ENCODE measurements at regions not wholly inside any gene's neighbourhood (a gene's known extent, or its start where the extent isn't known, plus 50 kb on each side); places are given as distances from the start of the nearest gene placed in this dataset.

DNA sequence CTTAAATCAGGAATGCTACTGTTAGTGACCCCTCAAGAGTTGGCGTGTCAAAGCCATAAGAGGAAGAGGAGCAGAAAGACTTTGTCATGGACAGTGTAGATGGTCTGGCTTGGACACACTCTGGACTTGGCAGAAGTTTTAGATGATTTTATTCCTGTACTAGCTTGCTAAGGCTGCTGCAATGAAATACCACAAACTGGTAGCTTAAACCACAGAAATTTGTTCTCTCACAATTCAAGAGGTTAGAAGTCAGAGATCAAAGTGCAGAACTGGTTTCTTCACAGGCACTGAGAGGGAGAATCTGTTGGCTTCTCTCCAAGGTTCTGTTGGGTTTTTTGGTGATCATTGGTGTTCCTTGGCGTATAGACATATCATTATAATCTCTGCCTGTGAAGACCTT, 869.8 kb upstream of the B3GALT2 start:
- TF ChIP-seq, protein P1, sequence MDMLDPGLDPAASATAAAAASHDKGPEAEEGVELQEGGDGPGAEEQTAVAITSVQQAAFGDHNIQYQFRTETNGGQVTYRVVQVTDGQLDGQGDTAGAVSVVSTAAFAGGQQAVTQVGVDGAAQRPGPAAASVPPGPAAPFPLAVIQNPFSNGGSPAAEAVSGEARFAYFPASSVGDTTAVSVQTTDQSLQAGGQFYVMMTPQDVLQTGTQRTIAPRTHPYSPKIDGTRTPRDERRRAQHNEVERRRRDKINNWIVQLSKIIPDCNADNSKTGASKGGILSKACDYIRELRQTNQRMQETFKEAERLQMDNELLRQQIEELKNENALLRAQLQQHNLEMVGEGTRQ (IDR thresholded peaks at IDR 0.05; ENCODE audit: borderline replicate concordance, low read depth, low read length): no peak
- TF ChIP-seq JUNB (IDR thresholded peaks at IDR 0.05): no peak
- no peak for TF ChIP-seq TCF12 (IDR thresholded peaks at IDR 0.05; ENCODE audit: low read depth, low read length)
- no peak for TF ChIP-seq YBX1 (IDR thresholded peaks at IDR 0.05)
- TF ChIP-seq CTCF (IDR thresholded peaks at IDR 0.05 in 2 of 3, conservative IDR thresholded peaks at IDR 0.05 in 1 of 3; ENCODE audit: control insufficient read depth in 2 of 3, extremely low read depth in 1 of 3, insufficient read depth in 1 of 3, low read depth in 3 of 3, low read length in 3 of 3): no peak
- TF ChIP-seq RCOR1 (conservative IDR thresholded peaks at IDR 0.05; ENCODE audit: low read depth, low read length): no peak
- no peak for TF ChIP-seq SIN3A (IDR thresholded peaks at IDR 0.05; ENCODE audit: low read depth, low read length)
- no peak for TF ChIP-seq MEF2A (IDR thresholded peaks at IDR 0.05; ENCODE audit: insufficient read depth, low read depth, low read length)
- no peak for TF ChIP-seq REST (IDR thresholded peaks at IDR 0.05; ENCODE audit: low read depth, low read length)
- TF ChIP-seq SREBF2 (IDR thresholded peaks at IDR 0.05; ENCODE audit: low read length): no peak
- TF ChIP-seq BACH1 (IDR thresholded peaks at IDR 0.05; ENCODE audit: borderline replicate concordance): no peak
- no peak for TF ChIP-seq SP1 (IDR thresholded peaks at IDR 0.05; ENCODE audit: low read depth, low read length)
